HepG2 (cell line): ENCODE measurements at regions not wholly inside any gene's neighbourhood (a gene's known extent, or its start where the extent isn't known, plus 50 kb on each side); places are given as distances from the start of the nearest gene placed in this dataset.

Source experiments
- ATAC-seq: fragments of 200-7000 bp; cut with Tn5 transposase; 3 replicates; pipeline ENCODE4 v1.9.1; 2020; ENCODE audit warnings: mild to moderate bottlenecking, moderate library complexity
- BruUV-seq: library from RNA; stranded (reverse); fragments of 400-500 nt; replicated peaks from 2 replicates; lab custom pipeline; 2021; lab: Mats Ljungman, UMichigan
- CTCF ChIA-PET: fragments of 300-600 bp; formaldehyde crosslinking; extraction: SDS; loops from one replicate; lab custom pipeline; 2021; ENCODE audit warnings: low total read pairs, inconsistent platforms, low intra/inter-chr PET ratio; lab: Yijun Ruan, JAX
- POLR2A ChIA-PET: fragments of 350-600 bp; sonication (Branson Sonifier 250); formaldehyde crosslinking; loops from one replicate; lab custom pipeline; 2020; ENCODE audit warnings: antibody characterized with exemption, inconsistent platforms; lab: Yijun Ruan, JAX
- DNase-seq: peaks from one replicate; pipeline ENCODE4 v3.0.0-alpha.2; 2015; ENCODE audit warnings: low spot score
- FAIRE-seq: peaks from 3 replicates; lab custom pipeline; 2011; peaks lifted over from hg19 to GRCh38; lab: Jason Lieb, UNC
- H2AFZ ChIP-seq: one replicate; pipeline ENCODE4 v1.6.1; 2011; ENCODE audit warnings: low read length, inconsistent platforms
- H3K27ac ChIP-seq: fragments of 300-600 bp; 3 replicates; pipeline ENCODE4 v1.8.0; 2011; ENCODE audit warnings: mixed run types, mild to moderate bottlenecking, mixed read lengths, low read length, inconsistent platforms; ENCODE audit not compliant: insufficient read depth; ENCODE audit errors: extremely low read length
- H3K27me3 ChIP-seq, 2 experiments: fragments of 200-600 bp in 1 of 2; 2 replicates in 1 of 2; 3 replicates in 1 of 2; pipeline versions ENCODE4 v1.6.0 to v1.8.0; 2011; ENCODE audit warnings: low read length in 2 of 2, mild to moderate bottlenecking in 2 of 2, moderate library complexity in 2 of 2, inconsistent platforms in 1 of 2; ENCODE audit not compliant: insufficient read depth in 2 of 2, control insufficient read depth in 1 of 2
- H3K36me3 ChIP-seq, 2 experiments: fragments of 200-600 bp in 1 of 2; replicated peaks in 1 of 2; 2 replicates in 1 of 2; 3 replicates in 1 of 2; pipeline versions ENCODE4 v1.5.1 to v1.8.0; 2011; ENCODE audit warnings: low read length in 2 of 2, inconsistent platforms in 1 of 2; ENCODE audit not compliant: insufficient read depth in 2 of 2, control insufficient read depth in 1 of 2
- H3K4me1 ChIP-seq: 2 replicates; pipeline ENCODE4 v1.5.1; 2012; ENCODE audit warnings: low read length, inconsistent platforms; ENCODE audit not compliant: insufficient read depth
- H3K4me2 ChIP-seq: 2 replicates; pipeline ENCODE4 v1.6.0; 2011; ENCODE audit warnings: low read depth, low read length, inconsistent platforms
- H3K4me3 ChIP-seq, 3 experiments: fragments of 200-600 bp in 1 of 3; sonication (generic), shearing (Covaris generic) in 1 of 3; replicated peaks in 1 of 3; 2 replicates each; pipeline ENCODE4 v1.5.1; 2011 to 2016; ENCODE audit warnings: low read length in 3 of 3, inconsistent platforms in 2 of 3, low read depth in 2 of 3, mild to moderate bottlenecking in 2 of 3, control low read depth in 1 of 3, mixed read lengths in 1 of 3; ENCODE audit not compliant: insufficient read depth in 1 of 3
- H3K79me2 ChIP-seq: one replicate; pipeline ENCODE4 v1.6.1; 2011; ENCODE audit warnings: low read length, inconsistent platforms; ENCODE audit not compliant: insufficient read depth
- H3K9ac ChIP-seq: 2 replicates; pipeline ENCODE4 v1.6.0; 2011; ENCODE audit warnings: mild to moderate bottlenecking, low read depth, low read length, inconsistent platforms; ENCODE audit not compliant: insufficient read depth
- H3K9me3 ChIP-seq: 2 replicates; pipeline ENCODE4 v1.5.1; 2012; ENCODE audit warnings: mild to moderate bottlenecking, low read length
- H4K20me1 ChIP-seq: 2 replicates; pipeline ENCODE4 v1.6.0; 2011; ENCODE audit warnings: inconsistent platforms, mild to moderate bottlenecking, low read length, moderate library complexity; ENCODE audit not compliant: insufficient read depth
- HIVEP1 ChIP-seq: sonication (generic); formaldehyde crosslinking; IDR thresholded peaks from 2 replicates; pipeline ENCODE4 v1.4.0; 2020; ENCODE audit warnings: mild to moderate bottlenecking, missing genetic modification reagents
- KDM5B ChIP-seq: sonication (generic); formaldehyde crosslinking; IDR thresholded peaks from 2 replicates; pipeline ENCODE4 v1.4.0; 2020; ENCODE audit warnings: missing genetic modification reagents, mild to moderate bottlenecking, borderline replicate concordance
- MAFG ChIP-seq: sonication (generic); formaldehyde crosslinking; IDR thresholded peaks from 2 replicates; pipeline ENCODE4 v1.5.1; 2020; ENCODE audit warnings: mild to moderate bottlenecking, missing genetic modification reagents
- RARA ChIP-seq: IDR thresholded peaks from 2 replicates; pipeline ENCODE4 v1.6.1; 2016; ENCODE audit warnings: missing genetic modification reagents, missing compliant biosample characterization
- SALL1 ChIP-seq: sonication (generic); formaldehyde crosslinking; IDR thresholded peaks from 2 replicates; pipeline ENCODE4 v1.8.0; 2022; ENCODE audit warnings: mild to moderate bottlenecking, missing genetic modification reagents
- SUZ12 ChIP-seq: fragments of 150-350 bp; IDR thresholded peaks from 2 replicates; pipeline ENCODE4 v1.6.1; 2014; ENCODE audit warnings: low read depth, low read length
- ZNF343 ChIP-seq: sonication (generic); formaldehyde crosslinking; IDR thresholded peaks from 2 replicates; pipeline ENCODE4 v1.4.0; 2020; ENCODE audit warnings: mild to moderate bottlenecking, missing genetic modification reagents
- ZNF431 ChIP-seq: sonication (generic); formaldehyde crosslinking; IDR thresholded peaks from 2 replicates; pipeline ENCODE4 v1.9.0; 2022; ENCODE audit warnings: missing genetic modification reagents, low read depth, mild to moderate bottlenecking, borderline replicate concordance
- ZNF652 ChIP-seq: IDR thresholded peaks from 2 replicates; pipeline ENCODE4 v1.6.1; 2016; ENCODE audit warnings: low read depth, borderline replicate concordance
- WGBS: methylation state at CpG from one replicate; pipeline ENCODE4 v1.1.6; 2017; ENCODE audit warnings: low lambda C conversion rate; 5-methylcytosine and 5-hydroxymethylcytosine counted together
- in situ Hi-C: cut with HindIII; loops from 2 replicates; pipeline ENCODE4 v1.10.0; 2017; ENCODE audit warnings: low pct_unique_long_range_greater_than_20kb; ENCODE audit not compliant: extremely low pct_ligation_motif_present
- intact Hi-C: fragments of 100-400 bp; cut with micrococcal nuclease; formaldehyde crosslinking; loops from one replicate; pipeline ENCODE4 v1.10.0; 2022; ENCODE audit not compliant: unreplicated experiment
- TF ChIP-seq, protein P1 (sequence below): sonication (generic); formaldehyde crosslinking; IDR thresholded peaks from 2 replicates; pipeline ENCODE4 v1.8.1; 2023; ENCODE audit warnings: mild to moderate bottlenecking, missing genetic modification reagents, borderline replicate concordance
- TF ChIP-seq, protein P2 (sequence below): IDR thresholded peaks from 2 replicates; pipeline ENCODE4 v1.6.1; 2016; ENCODE audit warnings: low read depth, control low read depth
- TF ChIP-seq, protein P3 (sequence below): sonication (generic); formaldehyde crosslinking; IDR thresholded peaks from 2 replicates; pipeline ENCODE4 v1.5.0; 2020; ENCODE audit warnings: mild to moderate bottlenecking, missing genetic modification reagents
- TF ChIP-seq, protein P4 (sequence below): sonication (generic); formaldehyde crosslinking; IDR thresholded peaks from 2 replicates; pipeline ENCODE4 v1.8.1; 2023; ENCODE audit warnings: mild to moderate bottlenecking, inconsistent platforms, moderate library complexity, missing genetic modification reagents, borderline replicate concordance
- TF ChIP-seq, protein P5 (sequence below): sonication (generic); formaldehyde crosslinking; conservative IDR thresholded peaks from 2 replicates; pipeline ENCODE4 v1.4.0; 2020; ENCODE audit warnings: missing genetic modification reagents
- TF ChIP-seq, protein P6 (sequence below): sonication (generic); formaldehyde crosslinking; conservative IDR thresholded peaks from 2 replicates; pipeline ENCODE4 v1.8.0; 2022; ENCODE audit warnings: mild to moderate bottlenecking, moderate library complexity, missing genetic modification reagents

DNA sequence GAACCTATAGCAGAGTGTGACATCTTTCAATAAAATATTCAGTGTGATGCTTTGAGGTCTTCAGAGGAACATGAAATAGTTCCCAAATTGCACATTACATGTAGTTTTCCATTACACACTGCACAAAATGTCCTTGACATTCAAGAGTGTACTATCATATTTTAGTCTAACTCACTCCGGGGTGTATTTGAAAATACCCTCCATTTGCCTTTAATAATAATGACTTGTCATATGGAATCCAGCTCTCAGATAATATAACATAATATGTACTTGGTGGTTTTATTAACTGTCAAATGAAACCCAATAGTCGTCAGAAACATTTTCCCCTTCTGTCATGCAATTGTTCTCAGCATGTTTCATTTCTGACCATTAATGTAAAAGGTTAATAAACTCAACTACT is 176.7 kb upstream of the CDH19 start (continued):
- TF ChIP-seq SALL1 (CRISPR knock-in tag) (no peak), RARA (CRISPR knock-in tag) (no peak), ZNF431 (CRISPR knock-in tag) (no peak), ZNF652 (CRISPR knock-in tag) (no peak), HIVEP1 (CRISPR knock-in tag) (no peak)
- TF ChIP-seq, protein P1, sequence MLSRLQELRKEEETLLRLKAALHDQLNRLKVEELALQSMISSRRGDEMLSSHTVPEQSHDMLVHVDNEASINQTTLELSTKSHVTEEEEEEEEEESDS, result no peak
- TF ChIP-seq, protein P2, sequence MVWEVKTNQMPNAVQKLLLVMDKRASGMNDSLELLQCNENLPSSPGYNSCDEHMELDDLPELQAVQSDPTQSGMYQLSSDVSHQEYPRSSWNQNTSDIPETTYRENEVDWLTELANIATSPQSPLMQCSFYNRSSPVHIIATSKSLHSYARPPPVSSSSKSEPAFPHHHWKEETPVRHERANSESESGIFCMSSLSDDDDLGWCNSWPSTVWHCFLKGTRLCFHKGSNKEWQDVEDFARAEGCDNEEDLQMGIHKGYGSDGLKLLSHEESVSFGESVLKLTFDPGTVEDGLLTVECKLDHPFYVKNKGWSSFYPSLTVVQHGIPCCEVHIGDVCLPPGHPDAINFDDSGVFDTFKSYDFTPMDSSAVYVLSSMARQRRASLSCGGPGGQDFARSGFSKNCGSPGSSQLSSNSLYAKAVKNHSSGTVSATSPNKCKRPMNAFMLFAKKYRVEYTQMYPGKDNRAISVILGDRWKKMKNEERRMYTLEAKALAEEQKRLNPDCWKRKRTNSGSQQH (CRISPR knock-in tag), result no peak
- TF ChIP-seq, protein P3, sequence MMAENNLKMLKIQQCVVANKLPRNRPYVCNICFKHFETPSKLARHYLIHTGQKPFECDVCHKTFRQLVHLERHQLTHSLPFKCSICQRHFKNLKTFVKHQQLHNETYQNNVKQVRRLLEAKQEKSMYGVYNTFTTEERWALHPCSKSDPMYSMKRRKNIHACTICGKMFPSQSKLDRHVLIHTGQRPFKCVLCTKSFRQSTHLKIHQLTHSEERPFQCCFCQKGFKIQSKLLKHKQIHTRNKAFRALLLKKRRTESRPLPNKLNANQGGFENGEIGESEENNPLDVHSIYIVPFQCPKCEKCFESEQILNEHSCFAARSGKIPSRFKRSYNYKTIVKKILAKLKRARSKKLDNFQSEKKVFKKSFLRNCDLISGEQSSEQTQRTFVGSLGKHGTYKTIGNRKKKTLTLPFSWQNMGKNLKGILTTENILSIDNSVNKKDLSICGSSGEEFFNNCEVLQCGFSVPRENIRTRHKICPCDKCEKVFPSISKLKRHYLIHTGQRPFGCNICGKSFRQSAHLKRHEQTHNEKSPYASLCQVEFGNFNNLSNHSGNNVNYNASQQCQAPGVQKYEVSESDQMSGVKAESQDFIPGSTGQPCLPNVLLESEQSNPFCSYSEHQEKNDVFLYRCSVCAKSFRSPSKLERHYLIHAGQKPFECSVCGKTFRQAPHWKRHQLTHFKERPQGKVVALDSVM (CRISPR knock-in tag), result no peak

DNA sequence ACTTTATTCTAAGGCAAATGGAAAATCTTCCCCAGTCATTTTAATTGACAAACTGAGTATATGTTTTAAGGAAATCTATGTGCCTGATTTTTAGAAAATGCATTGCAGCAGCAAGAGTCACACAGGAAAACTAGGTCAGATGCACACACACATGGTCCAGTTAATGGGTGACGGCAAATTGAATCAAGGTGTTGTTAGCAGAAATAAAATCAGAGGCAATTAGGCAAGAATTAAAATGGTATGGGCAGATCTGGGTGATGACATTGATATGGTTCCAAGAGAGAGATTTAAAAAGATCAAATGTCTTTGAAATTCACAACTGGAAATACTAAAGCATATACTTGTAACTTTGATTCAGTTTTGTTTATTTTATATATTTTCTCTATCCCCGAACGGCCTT is 174.2 kb upstream of the CDH19 start:
- H3K9ac ChIP-seq, result no peak overlapping the region
- in situ Hi-C loops, result no loop called here
- H3K79me2 ChIP-seq, result no peaks in the 10 kb centered on the region
- H3K36me3 ChIP-seq, result no peaks in the 10 kb centered on the region
- ChIA-PET CTCF (no interaction called here), POLR2A (no interaction called here)
- 6% methylated on average over 3 of the region's 3 CpGs for WGBS
- H3K27ac ChIP-seq, result no peak overlapping the region
- FAIRE-seq, result no peak
- H2AFZ ChIP-seq, result no peak overlapping the region
- H3K9me3 ChIP-seq, result no peaks in the 10 kb centered on the region
- H3K4me3 ChIP-seq, result no peak overlapping the region
- intact Hi-C loops, result no loop called here
- no peak for DNase-seq
- H3K4me2 ChIP-seq, result no peak overlapping the region
- H3K27me3 ChIP-seq, result no peaks in the 10 kb centered on the region; a peak in 1 of 5 replicates
- BruUV-seq, result no TSS peak
- H3K4me1 ChIP-seq, result no peaks in the 10 kb centered on the region
- ATAC-seq, result no peak
- no peaks in the 10 kb centered on the region for H4K20me1 ChIP-seq
- no peak for TF ChIP-seq SUZ12
- TF ChIP-seq, protein P4, sequence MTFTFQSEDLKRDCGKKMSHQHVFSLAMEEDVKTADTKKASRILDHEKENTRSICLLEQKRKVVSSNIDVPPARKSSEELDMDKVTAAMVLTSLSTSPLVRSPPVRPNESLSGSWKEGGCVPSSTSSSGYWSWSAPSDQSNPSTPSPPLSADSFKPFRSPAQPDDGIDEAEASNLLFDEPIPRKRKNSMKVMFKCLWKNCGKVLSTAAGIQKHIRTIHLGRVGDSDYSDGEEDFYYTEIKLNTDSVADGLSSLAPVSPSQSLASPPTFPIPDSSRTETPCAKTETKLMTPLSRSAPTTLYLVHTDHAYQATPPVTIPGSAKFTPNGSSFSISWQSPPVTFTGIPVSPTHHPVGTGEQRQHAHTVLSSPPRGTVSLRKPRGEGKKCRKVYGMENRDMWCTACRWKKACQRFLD (CRISPR knock-in tag), result no peak
- TF ChIP-seq, protein P5, sequence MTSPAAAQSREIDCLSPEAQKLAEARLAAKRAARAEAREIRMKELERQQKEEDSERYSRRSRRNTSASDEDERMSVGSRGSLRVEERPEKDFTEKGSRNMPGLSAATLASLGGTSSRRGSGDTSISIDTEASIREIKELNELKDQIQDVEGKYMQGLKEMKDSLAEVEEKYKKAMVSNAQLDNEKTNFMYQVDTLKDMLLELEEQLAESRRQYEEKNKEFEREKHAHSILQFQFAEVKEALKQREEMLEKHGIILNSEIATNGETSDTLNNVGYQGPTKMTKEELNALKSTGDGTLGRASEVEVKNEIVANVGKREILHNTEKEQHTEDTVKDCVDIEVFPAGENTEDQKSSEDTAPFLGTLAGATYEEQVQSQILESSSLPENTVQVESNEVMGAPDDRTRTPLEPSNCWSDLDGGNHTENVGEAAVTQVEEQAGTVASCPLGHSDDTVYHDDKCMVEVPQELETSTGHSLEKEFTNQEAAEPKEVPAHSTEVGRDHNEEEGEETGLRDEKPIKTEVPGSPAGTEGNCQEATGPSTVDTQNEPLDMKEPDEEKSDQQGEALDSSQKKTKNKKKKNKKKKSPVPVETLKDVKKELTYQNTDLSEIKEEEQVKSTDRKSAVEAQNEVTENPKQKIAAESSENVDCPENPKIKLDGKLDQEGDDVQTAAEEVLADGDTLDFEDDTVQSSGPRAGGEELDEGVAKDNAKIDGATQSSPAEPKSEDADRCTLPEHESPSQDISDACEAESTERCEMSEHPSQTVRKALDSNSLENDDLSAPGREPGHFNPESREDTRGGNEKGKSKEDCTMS, result no peak
- TF ChIP-seq MAFG (CRISPR knock-in tag), result no peak
- TF ChIP-seq KDM5B (CRISPR knock-in tag), result no peak
- TF ChIP-seq, protein P6, sequence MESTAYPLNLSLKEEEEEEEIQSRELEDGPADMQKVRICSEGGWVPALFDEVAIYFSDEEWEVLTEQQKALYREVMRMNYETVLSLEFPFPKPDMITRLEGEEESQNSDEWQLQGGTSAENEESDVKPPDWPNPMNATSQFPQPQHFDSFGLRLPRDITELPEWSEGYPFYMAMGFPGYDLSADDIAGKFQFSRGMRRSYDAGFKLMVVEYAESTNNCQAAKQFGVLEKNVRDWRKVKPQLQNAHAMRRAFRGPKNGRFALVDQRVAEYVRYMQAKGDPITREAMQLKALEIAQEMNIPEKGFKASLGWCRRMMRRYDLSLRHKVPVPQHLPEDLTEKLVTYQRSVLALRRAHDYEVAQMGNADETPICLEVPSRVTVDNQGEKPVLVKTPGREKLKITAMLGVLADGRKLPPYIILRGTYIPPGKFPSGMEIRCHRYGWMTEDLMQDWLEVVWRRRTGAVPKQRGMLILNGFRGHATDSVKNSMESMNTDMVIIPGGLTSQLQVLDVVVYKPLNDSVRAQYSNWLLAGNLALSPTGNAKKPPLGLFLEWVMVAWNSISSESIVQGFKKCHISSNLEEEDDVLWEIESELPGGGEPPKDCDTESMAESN (CRISPR knock-in tag), result no peak
- no peak for TF ChIP-seq ZNF343 (CRISPR knock-in tag)
